ENCODE measurements at regions not wholly inside any gene's neighbourhood (a gene's known extent, or its start where the extent isn't known, plus 50 kb on each side); places are given as distances from the start of the nearest gene placed in this dataset.

- no peak for TF ChIP-seq CTCF (IDR thresholded peaks at IDR 0.05; ENCODE audit: low read depth, low read length)
- Histone ChIP-seq H3K9me3 (ENCODE audit: low read depth) (no peaks in the 10 kb centered on the region), H3K36me3 (no peaks in the 10 kb centered on the region), H3K27ac (no peak overlapping the region), H3K27me3 (no peaks in the 10 kb centered on the region), H3K4me3 (no peak overlapping the region), H3K4me1 (ENCODE audit: low read depth) (no peaks in the 10 kb centered on the region)
- DNase-seq (ENCODE audit: low read depth in 1 of 2, low spot score in 1 of 2), result no peak
These were observed 262.6 kb downstream of the SIPA1L2 start for GRCh38 chr1:232367293-232367692.

DNA sequence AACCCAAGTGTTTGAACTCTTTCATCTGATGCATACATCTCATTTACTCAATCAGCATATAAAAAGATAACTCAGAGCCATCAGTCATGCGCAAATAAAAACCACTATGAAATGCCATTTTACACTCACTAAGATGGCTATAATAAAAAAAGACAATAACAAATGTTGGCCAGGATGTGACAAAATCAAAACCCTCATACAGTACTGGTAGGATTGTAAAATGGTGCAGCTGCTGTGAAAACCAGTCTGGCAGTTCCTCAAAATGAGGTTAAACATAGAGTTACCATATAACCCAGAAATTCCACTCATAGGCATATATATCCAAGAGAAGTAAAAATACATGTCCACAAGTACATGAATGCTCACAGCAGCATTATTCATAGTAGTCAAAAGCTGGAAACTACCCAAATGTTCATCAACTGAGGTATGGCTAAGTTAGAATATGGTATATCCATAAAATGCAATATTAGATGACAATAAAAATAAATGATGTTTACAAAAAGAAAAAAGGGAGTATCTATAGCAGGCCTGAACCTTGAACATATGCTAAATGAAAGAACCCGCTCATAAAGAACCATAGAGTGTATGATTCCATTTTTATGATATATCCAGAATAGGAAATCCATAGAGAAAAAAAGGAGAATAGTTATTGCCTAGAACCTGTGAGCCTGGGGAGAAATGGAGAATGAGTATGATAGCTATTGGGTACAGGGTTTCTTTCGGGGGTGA, 265.1 kb downstream of the SIPA1L2 start:
- Histone ChIP-seq H3K4me3 (no peak overlapping the region), H3K27ac (no peak overlapping the region), H3K4me1 (ENCODE audit: low read depth) (no peaks in the 10 kb centered on the region), H3K9me3 (ENCODE audit: low read depth) (no peaks in the 10 kb centered on the region), H3K27me3 (no peaks in the 10 kb centered on the region), H3K36me3 (no peaks in the 10 kb centered on the region)
- no peak for TF ChIP-seq CTCF (IDR thresholded peaks at IDR 0.05; ENCODE audit: low read depth, low read length)
- DNase-seq (ENCODE audit: low read depth in 1 of 2, low spot score in 1 of 2), result no peak

DNA sequence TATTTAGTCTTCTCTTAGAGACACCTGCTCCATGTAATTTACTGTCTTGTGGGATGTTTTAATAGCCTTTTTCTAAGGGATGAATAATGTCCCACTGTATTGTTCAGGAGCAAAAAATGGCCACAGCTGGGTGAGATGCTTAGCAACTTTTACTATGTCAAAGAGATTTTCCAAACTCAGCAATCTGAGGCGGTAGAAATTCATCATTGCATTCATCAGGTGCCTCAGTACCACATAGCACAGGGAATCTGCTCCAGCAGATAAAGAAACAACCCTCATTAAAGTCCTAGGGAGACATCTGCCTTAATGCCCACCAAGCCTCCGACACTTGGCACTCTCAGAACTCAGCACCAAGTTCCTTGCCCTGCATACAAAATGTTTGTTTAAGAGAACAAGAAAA, 266.9 kb downstream of the SIPA1L2 start:
- H3K9me3 ChIP-seq (ENCODE audit: low read depth), result no peaks in the 10 kb centered on the region
- H3K27ac ChIP-seq, result no peak overlapping the region
- no peak overlapping the region for H3K4me3 ChIP-seq
- no peaks in the 10 kb centered on the region for H3K27me3 ChIP-seq
- no peak for TF ChIP-seq CTCF (IDR thresholded peaks at IDR 0.05; ENCODE audit: low read depth, low read length)
- no peak for DNase-seq (ENCODE audit: low read depth in 1 of 2, low spot score in 1 of 2)
- H3K36me3 ChIP-seq, result no peaks in the 10 kb centered on the region
- H3K4me1 ChIP-seq (ENCODE audit: low read depth), result no peaks in the 10 kb centered on the region

GRCh38 chr1:232357416-232357815, 272.5 kb downstream of the SIPA1L2 start:
- Histone ChIP-seq H3K4me3 (no peak overlapping the region), H3K36me3 (no peaks in the 10 kb centered on the region), H3K27me3 (no peaks in the 10 kb centered on the region), H3K27ac (no peak overlapping the region), H3K9me3 (ENCODE audit: low read depth) (no peaks in the 10 kb centered on the region), H3K4me1 (ENCODE audit: low read depth) (peaks cover 21% of the 10 kb centered on the region)
- DNase-seq (ENCODE audit: low read depth in 1 of 2, low spot score in 1 of 2), result no peak
- TF ChIP-seq CTCF (IDR thresholded peaks at IDR 0.05; ENCODE audit: low read depth, low read length), result no peak

- Histone ChIP-seq H3K27ac (peak overlapping the region; percentile 67), H3K27me3 (no peaks in the 10 kb centered on the region), H3K36me3 (no peaks in the 10 kb centered on the region), H3K4me3 (no peak overlapping the region), H3K4me1 (ENCODE audit: low read depth) (peaks cover 26% of the 10 kb centered on the region), H3K9me3 (ENCODE audit: low read depth) (no peaks in the 10 kb centered on the region)
- peak in 1 of 2 donors; percentile 28 for DNase-seq (ENCODE audit: low read depth in 1 of 2, low spot score in 1 of 2)
- no peak for TF ChIP-seq CTCF (IDR thresholded peaks at IDR 0.05; ENCODE audit: low read depth, low read length)
These were observed 274.5 kb downstream of the SIPA1L2 start for GRCh38 chr1:232355162-232356006.

All from cardiac muscle cell (in vitro differentiated cells and primary cell).